Right cardiac atrium (tissue), 5 donors: ENCODE measurements at regions not wholly inside any gene's neighbourhood (a gene's known extent, or its start where the extent isn't known, plus 50 kb on each side); places are given as distances from the start of the nearest gene placed in this dataset.
A peak's percentile ranks its signal among the peaks of the same experiment; 100 is the strongest.
"Not testable (repeated sequence)": the region's sequence is repeated elsewhere in the genome, so short reads cannot be mapped to it uniquely, and the experiment has no call there.

Source experiments
- ATAC-seq, 2 donors: fragments of 200-7000 bp; cut with Tn5 transposase; one replicate each; pipeline versions ENCODE4 v1.8.0 to v1.9.1; 2020; ENCODE audit warnings: moderate library complexity in 2 of 2, mild to moderate bottlenecking in 1 of 2
- DNase-seq, 3 donors: peaks; one replicate each; pipeline ENCODE4 v3.0.0-alpha.2; 2020
- H3K27ac ChIP-seq: one replicate; pipeline ENCODE4 v1.5.1; 2013; ENCODE audit warnings: mild to moderate bottlenecking, low read length, control low read depth, moderate library complexity
- H3K27me3 ChIP-seq: one replicate; pipeline ENCODE4 v1.6.1; 2013; ENCODE audit not compliant: control insufficient read depth, insufficient read depth
- H3K4me1 ChIP-seq: one replicate; pipeline ENCODE4 v1.6.1; 2013; ENCODE audit warnings: low read length; ENCODE audit not compliant: control insufficient read depth, insufficient read depth
- H3K4me3 ChIP-seq: one replicate; pipeline ENCODE4 v1.5.1; 2013; ENCODE audit warnings: low read length, control low read depth
- H3K9me3 ChIP-seq: one replicate; pipeline ENCODE4 v1.6.1; 2013; ENCODE audit warnings: low read length; ENCODE audit not compliant: control insufficient read depth
- WGBS: extraction: QIAGEN DNeasy Blood & Tissue Kit; methylation state at CpG from one replicate; pipeline ENCODE4 v1.1.7; 2013; 5-methylcytosine and 5-hydroxymethylcytosine counted together
- intact Hi-C, 4 donors: fragments of 100-400 bp; cut with DNase I; formaldehyde crosslinking; loops; one replicate each; pipeline versions ENCODE4 v1.11.0 to v1.14.0; 2022 to 2023
- donor health status: healthy with polysubstance abuse.
- donor health status: DM: no; HTN: yes; CAD: no.
- donor health status: DM: no; HTN: no; CAD: no.
- donor health status: DM: no; HTN: yes; CAD: no; lungs with severe emphysema.
- donor health status: DM: yes; HTN: yes; CAD: no.

DNA sequence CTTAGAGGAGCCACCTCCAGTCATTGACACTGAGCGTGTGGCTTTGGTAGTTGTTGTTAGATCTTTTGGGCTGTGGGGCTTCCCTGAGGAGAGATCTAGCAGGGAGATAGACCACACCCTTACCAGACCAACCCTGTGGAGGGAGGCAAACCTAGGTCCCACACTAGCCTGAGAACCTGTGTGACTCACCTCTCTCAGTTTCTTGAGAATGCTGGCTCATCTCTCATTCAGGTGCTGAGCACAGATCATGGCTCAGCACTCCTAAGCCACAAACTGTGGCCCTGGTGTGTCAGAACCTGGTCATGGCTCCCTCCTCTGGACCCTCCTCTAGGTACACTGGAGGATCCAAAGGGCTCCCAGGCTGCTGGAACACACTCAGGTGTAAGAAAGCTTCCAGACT lies 919.7 kb downstream of the PRIM2 start:
- H3K4me3 ChIP-seq, DNase-seq, H3K27ac ChIP-seq, intact Hi-C loops, H3K9me3 ChIP-seq, H3K27me3 ChIP-seq, ATAC-seq, H3K4me1 ChIP-seq: not testable (repeated sequence)
- 87% methylated on average over 1 of the region's 1 CpG for WGBS

DNA sequence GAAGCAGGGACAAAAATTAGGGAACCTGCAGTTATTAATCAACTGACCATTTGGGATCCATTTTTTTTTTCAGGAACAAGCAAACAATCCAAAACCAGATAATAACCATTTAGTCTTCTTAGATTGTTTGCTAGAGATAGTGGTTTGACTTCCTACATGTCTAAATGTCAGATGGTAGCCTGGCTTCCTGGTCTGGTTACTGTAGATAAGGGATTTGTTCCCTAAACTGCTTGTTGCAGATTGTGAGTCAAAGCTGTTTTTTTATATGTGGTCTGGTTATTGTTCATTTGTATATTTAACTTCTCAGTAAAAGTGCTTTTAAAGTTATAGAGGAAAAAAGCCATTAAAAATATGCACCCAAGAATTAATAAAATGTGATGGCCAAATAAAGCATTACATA lies 921.0 kb downstream of the PRIM2 start:
- H3K9me3 ChIP-seq, H3K27ac ChIP-seq, H3K4me1 ChIP-seq, H3K4me3 ChIP-seq, intact Hi-C loops, H3K27me3 ChIP-seq, ATAC-seq, DNase-seq: not testable (repeated sequence)

DNA sequence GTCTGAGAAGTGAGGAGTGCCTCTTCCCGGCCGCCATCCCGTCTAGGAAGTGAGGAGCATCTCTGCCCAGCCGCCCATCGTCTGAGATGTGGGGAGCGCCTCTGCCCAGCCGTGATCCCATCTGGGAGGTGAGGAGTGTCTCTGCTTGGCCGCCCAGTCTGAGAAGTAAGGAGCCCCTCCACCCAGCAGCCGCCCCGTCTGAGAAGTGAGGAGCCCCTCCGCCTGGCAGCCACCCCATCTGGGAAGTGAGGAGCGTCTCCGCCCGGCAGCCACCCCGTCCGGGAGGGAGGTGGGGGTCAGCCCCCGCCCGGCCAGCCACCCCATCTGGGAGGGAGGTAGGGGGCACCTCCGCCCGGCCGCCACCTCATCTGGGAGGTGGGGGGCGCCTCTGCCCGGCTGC lies 940.2 kb downstream of the PRIM2 start:
- DNase-seq = peak in 2 of 3 donors; percentile 4 to 51
- intact Hi-C loops = not testable (repeated sequence)
- 89% methylated on average over 23 of the region's 23 CpGs for WGBS

DNA sequence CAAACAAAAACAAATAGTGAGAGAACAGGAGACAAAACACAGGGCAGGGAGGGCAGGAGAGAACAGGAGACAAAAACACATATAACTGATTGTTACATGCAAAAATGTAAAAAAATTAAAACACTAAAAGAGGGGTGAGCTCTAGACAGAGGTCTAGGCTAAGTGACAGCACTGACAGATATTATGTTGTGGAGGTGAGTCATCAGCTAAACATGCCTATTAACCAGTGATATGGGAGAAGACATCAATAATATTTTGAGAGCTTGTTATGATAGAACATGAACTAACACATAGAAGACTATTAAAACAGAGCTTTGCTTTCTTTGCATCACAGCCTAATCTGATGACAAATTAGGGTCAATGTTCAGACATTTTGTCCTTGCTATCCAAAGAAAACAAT lies 972.7 kb downstream of the PRIM2 start:
- Histone ChIP-seq H3K9me3 (no peaks in the 10 kb centered on the region), H3K4me3 (no peak overlapping the region), H3K4me1 (no peaks in the 10 kb centered on the region), H3K27ac (no peak overlapping the region), H3K27me3 (no peaks in the 10 kb centered on the region)
- DNase-seq = no peak
- ATAC-seq = no peak
- intact Hi-C loops = no loop called here

More for the DNA sequence above, 940.2 kb downstream of the PRIM2 start:
- not testable (repeated sequence) for H3K27ac ChIP-seq, H3K9me3 ChIP-seq, H3K4me3 ChIP-seq, H3K4me1 ChIP-seq, ATAC-seq, H3K27me3 ChIP-seq

DNA sequence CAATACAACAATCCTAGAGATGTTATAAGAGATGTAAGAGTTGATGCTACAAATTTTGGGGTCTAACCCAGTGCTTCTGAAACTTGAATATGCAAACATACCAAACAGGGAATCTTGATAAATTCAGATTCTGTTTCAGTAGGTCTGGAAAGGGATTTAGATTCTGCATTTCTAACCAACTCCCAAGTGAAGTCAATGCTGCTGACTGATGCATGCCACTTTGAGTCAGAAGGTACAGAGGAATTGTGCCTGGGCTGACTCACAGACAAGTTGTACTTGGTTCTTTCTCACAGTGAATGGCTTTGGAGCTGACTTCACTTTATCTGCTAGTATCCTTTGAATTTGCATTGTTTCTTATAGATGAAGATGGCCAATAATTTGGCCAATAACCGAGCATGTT lies 973.9 kb downstream of the PRIM2 start:
- H3K27me3 ChIP-seq, ATAC-seq, intact Hi-C loops, DNase-seq, H3K4me3 ChIP-seq, H3K27ac ChIP-seq, H3K9me3 ChIP-seq, H3K4me1 ChIP-seq: not testable (repeated sequence)
- 53% methylated on average over 1 of the region's 1 CpG for WGBS

DNA sequence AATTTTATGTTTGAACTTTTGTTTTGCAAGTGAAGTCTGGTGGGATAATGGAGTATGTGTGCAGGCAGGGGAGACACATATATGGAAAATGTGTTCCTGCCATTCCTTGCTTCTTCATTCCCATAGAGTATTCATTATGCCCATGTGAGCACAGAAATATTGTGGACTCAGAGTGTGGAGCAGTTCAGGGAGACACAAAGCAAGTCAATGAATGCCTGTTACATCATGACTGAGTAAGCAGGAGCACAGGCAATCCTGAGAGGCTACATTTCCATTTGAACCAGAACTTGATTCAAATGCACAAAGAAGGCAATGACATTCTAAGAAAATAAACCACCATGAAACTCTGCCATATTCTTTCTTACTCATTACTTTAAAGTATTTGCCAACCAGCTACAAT lies 990.5 kb downstream of the PRIM2 start:
- H3K9me3 ChIP-seq, ATAC-seq, intact Hi-C loops, H3K27me3 ChIP-seq, H3K4me3 ChIP-seq, H3K27ac ChIP-seq, H3K4me1 ChIP-seq, DNase-seq: not testable (repeated sequence)

DNA sequence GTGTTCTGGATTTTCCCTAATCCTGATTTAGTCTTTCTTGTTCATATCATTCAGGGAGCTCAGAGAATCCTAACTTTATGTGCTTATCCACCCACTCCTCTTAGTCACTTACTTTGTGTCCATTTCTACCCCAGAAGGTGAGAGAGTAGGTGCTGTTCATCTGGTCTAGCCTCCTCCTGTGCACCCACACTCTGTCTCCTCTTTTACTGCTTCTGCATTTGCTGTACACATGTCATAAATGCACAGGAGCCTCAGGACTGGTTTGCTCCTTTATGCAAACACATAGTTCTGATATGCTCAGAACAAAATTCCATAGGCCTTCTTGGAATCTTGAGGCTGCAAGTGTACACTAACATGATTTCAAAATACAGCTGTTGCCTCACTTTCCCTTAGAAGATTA lies 1014.7 kb downstream of the PRIM2 start:
- H3K27ac ChIP-seq, H3K27me3 ChIP-seq, intact Hi-C loops, ATAC-seq, H3K4me3 ChIP-seq, H3K4me1 ChIP-seq, H3K9me3 ChIP-seq, DNase-seq: not testable (repeated sequence)

DNA sequence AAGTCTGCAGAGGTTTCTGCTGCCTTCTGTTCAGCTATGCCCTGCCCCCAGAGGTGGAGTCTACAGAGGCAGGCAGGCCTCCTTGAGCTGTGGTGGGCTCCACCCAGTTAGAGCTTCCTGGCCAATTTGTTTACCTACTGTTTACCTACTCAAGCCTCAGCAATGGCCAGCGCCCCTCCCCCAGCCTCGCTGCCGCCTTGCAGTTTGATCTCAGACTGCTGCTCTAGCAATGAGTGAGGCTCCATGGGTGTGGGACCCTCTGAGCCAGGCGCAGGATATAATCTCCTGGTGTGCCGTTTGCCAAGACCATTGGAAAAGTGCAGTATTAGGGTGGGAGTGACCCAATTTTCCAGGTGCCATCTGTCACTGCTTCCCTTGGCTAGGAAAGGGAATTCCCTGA lies 1024.9 kb downstream of the PRIM2 start:
- H3K4me1 ChIP-seq, H3K9me3 ChIP-seq, H3K27ac ChIP-seq, H3K27me3 ChIP-seq, H3K4me3 ChIP-seq, ATAC-seq, DNase-seq, intact Hi-C loops: not testable (repeated sequence)
- WGBS = 87% methylated on average over 5 of the region's 5 CpGs

DNA sequence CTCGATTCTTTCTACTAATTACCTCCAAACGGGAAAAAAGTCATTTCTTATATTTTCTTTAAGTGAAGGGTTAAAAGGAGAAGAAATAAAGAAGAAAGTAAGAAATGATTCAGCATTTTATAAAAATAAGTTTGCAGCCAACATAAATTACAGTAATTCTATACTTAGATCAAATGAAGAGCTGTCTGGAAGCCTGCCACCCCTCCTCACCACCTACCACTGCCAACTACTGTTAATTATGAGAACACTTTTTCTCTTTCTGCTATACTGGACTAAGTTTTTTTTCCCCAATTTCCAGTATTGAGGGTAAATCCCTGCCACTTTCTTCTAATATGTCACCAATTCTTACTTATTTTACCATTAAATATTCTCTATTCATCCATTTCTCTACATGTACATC lies 1030.1 kb downstream of the PRIM2 start:
- H3K27ac ChIP-seq, H3K9me3 ChIP-seq, DNase-seq, intact Hi-C loops, ATAC-seq, H3K4me3 ChIP-seq, H3K4me1 ChIP-seq, H3K27me3 ChIP-seq: not testable (repeated sequence)
- 68% methylated on average over 2 of the region's 2 CpGs for WGBS

DNA sequence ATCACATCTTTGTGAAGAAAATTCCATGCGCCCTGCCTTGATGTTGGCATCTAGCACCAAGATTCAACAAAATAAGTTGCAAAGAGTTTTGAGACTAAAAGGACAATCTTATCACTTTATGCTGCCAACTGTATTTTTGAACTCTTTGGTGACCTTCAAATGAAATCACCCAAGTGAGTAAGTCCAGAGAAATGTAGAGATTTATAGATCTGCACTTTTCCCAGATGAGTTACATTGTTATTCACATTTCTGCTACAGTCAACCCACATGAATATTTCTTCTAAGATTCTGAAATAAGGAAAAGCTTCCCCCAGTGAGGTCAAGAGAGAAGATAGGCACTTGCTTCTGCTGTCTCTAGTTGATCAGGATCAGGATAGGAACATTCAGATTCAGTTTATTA lies 1034.2 kb downstream of the PRIM2 start:
- 81% methylated on average over 1 of the region's 1 CpG for WGBS
- H3K27ac ChIP-seq, H3K27me3 ChIP-seq, intact Hi-C loops, ATAC-seq, H3K4me1 ChIP-seq, DNase-seq, H3K4me3 ChIP-seq, H3K9me3 ChIP-seq: not testable (repeated sequence)

DNA sequence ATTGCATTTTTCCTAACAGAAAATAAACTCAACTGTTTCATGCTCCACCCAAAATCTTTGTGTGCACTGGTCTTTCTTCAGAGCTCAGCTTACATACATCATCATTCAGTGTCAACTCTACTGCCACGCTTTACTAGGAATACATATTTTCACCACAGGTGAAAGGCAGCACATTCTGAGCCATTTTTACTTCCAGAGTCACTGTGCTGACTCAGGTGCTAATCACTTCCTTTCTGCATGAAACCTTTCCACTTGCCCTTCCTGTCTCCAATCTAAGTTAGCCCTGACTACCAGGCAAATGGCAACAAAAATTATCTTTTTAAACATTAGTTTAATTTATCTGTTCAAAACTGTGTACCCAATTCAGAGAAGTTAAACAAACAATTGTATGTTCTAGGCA lies 1041.0 kb downstream of the PRIM2 start:
- H3K4me1 ChIP-seq, H3K4me3 ChIP-seq, DNase-seq, H3K9me3 ChIP-seq, H3K27me3 ChIP-seq, intact Hi-C loops, ATAC-seq, H3K27ac ChIP-seq: not testable (repeated sequence)
- 49% methylated on average over 1 of the region's 1 CpG for whole genome bisulfite sequencing

DNA sequence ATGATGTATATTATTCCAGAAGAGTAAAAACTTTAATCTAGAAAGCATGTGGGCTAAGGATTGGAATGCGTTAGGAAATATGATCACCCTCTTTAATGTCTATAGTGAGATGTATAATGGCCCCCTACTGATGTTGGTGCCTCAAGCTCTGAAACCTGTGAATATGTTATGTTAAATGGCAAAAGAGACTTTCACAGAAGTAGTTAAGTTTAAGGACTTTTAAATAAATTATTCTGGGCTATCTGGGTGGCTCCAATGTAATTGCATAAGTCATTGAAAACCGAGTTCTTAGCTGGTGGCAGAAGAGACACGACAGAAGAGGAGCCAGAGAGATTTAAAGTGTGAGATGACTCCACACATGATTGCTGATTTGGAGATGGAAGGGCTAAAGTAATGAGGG lies 1048.4 kb downstream of the PRIM2 start:
- 62% methylated on average over 3 of the region's 3 CpGs for WGBS
- intact Hi-C loops, H3K27me3 ChIP-seq, H3K4me3 ChIP-seq, DNase-seq, H3K9me3 ChIP-seq, H3K4me1 ChIP-seq, ATAC-seq, H3K27ac ChIP-seq: not testable (repeated sequence)
